ENCODE measurements at regions not wholly inside any gene's neighbourhood (a gene's known extent, or its start where the extent isn't known, plus 50 kb on each side); places are given as distances from the start of the nearest gene placed in this dataset.

DNA sequence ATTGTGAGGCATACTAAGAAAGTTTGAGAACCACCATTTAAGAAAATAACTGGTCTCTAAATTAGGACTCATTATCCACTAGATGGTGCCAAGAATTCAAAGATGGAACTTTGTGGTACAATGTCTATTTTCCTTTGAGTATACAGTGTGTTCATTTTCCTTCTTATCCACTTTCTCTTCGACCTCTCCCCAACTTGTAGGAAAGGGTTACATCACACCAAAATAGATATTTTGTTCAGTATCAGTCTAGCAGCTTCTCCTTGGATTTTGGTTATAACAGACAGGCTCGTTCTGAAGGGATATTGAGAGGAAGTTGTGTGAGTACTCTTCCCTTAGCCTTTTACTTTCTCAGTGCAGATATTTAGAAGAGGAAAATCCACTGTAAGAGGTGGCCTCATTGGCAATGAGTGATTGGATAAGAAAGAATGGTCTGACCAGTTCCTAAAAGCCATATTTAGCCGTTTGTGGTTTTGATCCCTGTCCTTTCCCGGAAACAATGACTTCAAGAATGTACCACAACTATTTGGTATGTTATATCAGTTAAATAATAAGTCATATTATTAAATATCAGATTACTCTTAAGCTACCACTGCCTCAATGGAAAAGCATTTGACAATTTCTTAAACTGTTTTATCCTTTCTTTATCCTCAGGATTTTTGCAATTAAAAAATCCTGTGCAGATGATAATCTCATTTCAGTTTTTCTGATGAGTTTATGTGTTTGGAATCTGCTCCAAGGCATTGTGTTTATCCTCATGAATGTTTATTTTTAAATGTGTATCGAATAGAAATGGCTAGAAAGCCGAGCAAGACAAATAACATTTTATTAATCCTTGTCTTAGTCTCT lies 69.0 kb upstream of the GRAMD2B start:
- Histone ChIP-seq H3K4me3 (peak overlapping the region in 1 of 4 donors; percentile 9), H3K27ac (peak overlapping the region; percentile 18 to 62 (median 45)), H3K9me3 (no peaks in the 10 kb centered on the region), H3K27me3 (no peaks in the 10 kb centered on the region), H3K4me1 (peaks cover 5 to 42% (median 12%) of the 10 kb centered on the region in 4 donors), H3K36me3 (no peaks in the 10 kb centered on the region)
- intact Hi-C loops (cut with DNase I; ENCODE audit: low total_unique reads) (no loop called here), in situ Hi-C loops (cut with MboI; ENCODE audit: low pct_ligation_motif_present in 1 of 4, low pct_unique_long_range_greater_than_20kb in 1 of 4, low sequenced_read_pairs in 3 of 4) (loop anchor here (5.0 to 10.0 kb wide), 2 partner anchors 181 to 183 kb away; no protein-coding TSS in a partner anchor)
- WGBS, 2 donors (ENCODE audit: low coverage in 1 of 2): 26 to 40% methylated on average over 6 of the region's 6 CpGs
- no peak for DNase-seq
- TF ChIP-seq, protein P1, sequence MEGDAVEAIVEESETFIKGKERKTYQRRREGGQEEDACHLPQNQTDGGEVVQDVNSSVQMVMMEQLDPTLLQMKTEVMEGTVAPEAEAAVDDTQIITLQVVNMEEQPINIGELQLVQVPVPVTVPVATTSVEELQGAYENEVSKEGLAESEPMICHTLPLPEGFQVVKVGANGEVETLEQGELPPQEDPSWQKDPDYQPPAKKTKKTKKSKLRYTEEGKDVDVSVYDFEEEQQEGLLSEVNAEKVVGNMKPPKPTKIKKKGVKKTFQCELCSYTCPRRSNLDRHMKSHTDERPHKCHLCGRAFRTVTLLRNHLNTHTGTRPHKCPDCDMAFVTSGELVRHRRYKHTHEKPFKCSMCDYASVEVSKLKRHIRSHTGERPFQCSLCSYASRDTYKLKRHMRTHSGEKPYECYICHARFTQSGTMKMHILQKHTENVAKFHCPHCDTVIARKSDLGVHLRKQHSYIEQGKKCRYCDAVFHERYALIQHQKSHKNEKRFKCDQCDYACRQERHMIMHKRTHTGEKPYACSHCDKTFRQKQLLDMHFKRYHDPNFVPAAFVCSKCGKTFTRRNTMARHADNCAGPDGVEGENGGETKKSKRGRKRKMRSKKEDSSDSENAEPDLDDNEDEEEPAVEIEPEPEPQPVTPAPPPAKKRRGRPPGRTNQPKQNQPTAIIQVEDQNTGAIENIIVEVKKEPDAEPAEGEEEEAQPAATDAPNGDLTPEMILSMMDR (IDR thresholded peaks at IDR 0.05): peak; percentile 47 to 74 (median 54)
- TF ChIP-seq POLR2AphosphoS5 (IDR thresholded peaks at IDR 0.05): no peak
- TF ChIP-seq POLR2A (IDR thresholded peaks at IDR 0.05): no peak
- no peak for TF ChIP-seq EP300 (IDR thresholded peaks at IDR 0.05; ENCODE audit: low read depth)

DNA sequence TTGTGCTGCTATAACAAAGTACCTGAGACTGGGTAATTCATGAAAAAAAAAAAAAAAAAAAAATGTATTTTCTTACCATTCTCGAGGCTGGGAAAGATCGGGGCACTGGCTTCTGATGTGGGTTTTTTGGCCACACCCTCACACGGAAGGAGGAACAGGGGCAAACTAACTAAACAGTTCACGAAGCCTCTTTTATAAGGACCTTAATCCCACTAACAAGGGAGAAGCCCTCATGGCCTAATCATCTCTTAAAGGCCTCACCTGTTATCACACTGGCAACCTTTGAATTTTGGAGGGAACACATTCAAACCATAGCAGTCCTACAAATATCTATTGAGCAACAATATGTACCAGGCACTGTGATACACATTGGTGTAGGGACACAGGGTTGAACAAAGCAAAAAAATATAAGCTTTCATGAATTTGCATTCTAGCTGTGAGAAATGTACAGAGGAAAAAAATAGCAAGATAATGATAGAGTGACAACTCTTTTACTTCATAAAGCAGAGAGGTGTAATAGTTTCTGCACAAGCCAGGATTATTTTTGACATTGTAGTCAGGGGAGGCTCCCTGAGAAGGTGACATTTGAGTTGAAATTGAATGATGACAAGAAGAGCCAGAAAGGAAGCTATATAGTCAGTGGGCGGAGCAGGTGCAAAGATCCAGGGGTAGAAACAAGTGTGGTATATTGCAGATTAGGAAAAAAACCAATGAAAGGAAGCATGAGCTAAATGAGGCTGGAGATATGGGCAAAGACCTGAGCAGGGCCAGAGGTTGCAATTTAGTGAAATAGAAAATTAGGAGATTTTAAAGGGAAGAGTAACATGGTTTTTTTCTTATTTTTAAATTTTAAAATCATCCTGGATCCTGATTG lies 68.1 kb upstream of the GRAMD2B start:
- intact Hi-C loops (cut with DNase I; ENCODE audit: low total_unique reads) (no loop called here), in situ Hi-C loops (cut with MboI; ENCODE audit: low pct_ligation_motif_present in 1 of 4, low pct_unique_long_range_greater_than_20kb in 1 of 4, low sequenced_read_pairs in 3 of 4) (loop anchor here (5.0 to 10.0 kb wide), 2 partner anchors 180 to 182 kb away; no protein-coding TSS in a partner anchor)
- H3K27me3 ChIP-seq: no peaks in the 10 kb centered on the region
- H3K4me1 ChIP-seq: peaks cover 5 to 42% (median 12%) of the 10 kb centered on the region in 4 donors
- H3K36me3 ChIP-seq: no peaks in the 10 kb centered on the region
- 32 to 51% methylated on average over 5 of the region's 5 CpGs for WGBS, 2 donors (ENCODE audit: low coverage in 1 of 2)
- DNase-seq: no peak
- no peak overlapping the region for H3K4me3 ChIP-seq
- peak overlapping the region; percentile 18 to 62 (median 45) for H3K27ac ChIP-seq
- TF ChIP-seq, protein P1 (IDR thresholded peaks at IDR 0.05): no peak
- TF ChIP-seq POLR2A (IDR thresholded peaks at IDR 0.05) (no peak), POLR2AphosphoS5 (IDR thresholded peaks at IDR 0.05) (no peak), EP300 (IDR thresholded peaks at IDR 0.05; ENCODE audit: low read depth) (no peak)
- no peaks in the 10 kb centered on the region for H3K9me3 ChIP-seq

DNA sequence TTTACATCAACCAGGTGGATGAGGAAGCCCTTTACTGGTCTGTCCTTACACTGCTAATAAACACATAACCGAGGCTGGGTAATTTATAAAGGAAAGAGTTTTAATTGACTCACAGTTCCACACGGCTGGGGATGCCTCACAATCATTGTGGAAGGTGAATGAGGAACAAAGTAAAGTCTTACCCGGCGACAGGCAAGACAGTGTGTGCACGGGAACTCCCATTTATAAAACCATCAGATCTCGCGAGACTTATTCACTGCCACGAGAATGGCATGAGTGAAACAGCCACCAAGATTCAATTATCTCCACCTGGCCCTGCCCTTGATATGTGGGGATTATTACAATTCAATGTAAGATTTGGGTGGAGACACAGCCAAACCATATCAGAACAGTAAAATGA lies 67.3 kb upstream of the GRAMD2B start:
- no peaks in the 10 kb centered on the region for H3K36me3 ChIP-seq
- no peaks in the 10 kb centered on the region for H3K9me3 ChIP-seq
- WGBS, 2 donors (ENCODE audit: low coverage in 1 of 2): 51 to 75% methylated on average over 1 to 8 of the region's 8 CpGs
- DNase-seq: peak; percentile 21
- in situ Hi-C loops (cut with MboI; ENCODE audit: low pct_ligation_motif_present in 1 of 4, low pct_unique_long_range_greater_than_20kb in 1 of 4, low sequenced_read_pairs in 3 of 4) (loop anchor here in 2 of 4 donors (10.0 kb wide), 1 partner anchor 179 kb away; no protein-coding TSS in a partner anchor), intact Hi-C loops (cut with DNase I; ENCODE audit: low total_unique reads) (no loop called here)
- H3K27me3 ChIP-seq: no peaks in the 10 kb centered on the region
- TF ChIP-seq, protein P1 (IDR thresholded peaks at IDR 0.05): no peak
- TF ChIP-seq POLR2A (IDR thresholded peaks at IDR 0.05) (no peak), POLR2AphosphoS5 (IDR thresholded peaks at IDR 0.05) (no peak), EP300 (IDR thresholded peaks at IDR 0.05; ENCODE audit: low read depth) (no peak)
- H3K4me3 ChIP-seq: no peak overlapping the region
- H3K4me1 ChIP-seq: peaks cover 5 to 42% (median 12%) of the 10 kb centered on the region in 4 donors
- H3K27ac ChIP-seq: peak overlapping the region in 2 of 4 donors; percentile 5 to 62
